ENCODE measurements at regions not wholly inside any gene's neighbourhood (a gene's known extent, or its start where the extent isn't known, plus 50 kb on each side); places are given as distances from the start of the nearest gene placed in this dataset.

GRCh38 chr18:7429831-7430230, 137.3 kb upstream of the PTPRM start:
- H3K27me3 ChIP-seq (ENCODE audit: insufficient read depth, low read length): no peaks in the 10 kb centered on the region
- H3K27ac ChIP-seq (ENCODE audit: low read depth, low read length): no peak overlapping the region
- H3K36me3 ChIP-seq (ENCODE audit: insufficient read depth, low read length): no peaks in the 10 kb centered on the region
- H3K4me3 ChIP-seq (ENCODE audit: low read length): no peak overlapping the region
- no peaks in the 10 kb centered on the region for H3K9me3 ChIP-seq (ENCODE audit: insufficient read depth, low read depth, low read length)
- no peak overlapping the region for H3K9ac ChIP-seq (ENCODE audit: low read depth, low read length)
- H3K4me1 ChIP-seq (ENCODE audit: insufficient read depth, low read length): no peaks in the 10 kb centered on the region
- 97% methylated on average over 3 of the region's 3 CpGs for WGBS

GRCh38 chr18:7436166-7436565, 130.9 kb upstream of the PTPRM start:
- Histone ChIP-seq H3K36me3 (ENCODE audit: insufficient read depth, low read length) (no peaks in the 10 kb centered on the region), H3K4me1 (ENCODE audit: insufficient read depth, low read length) (no peaks in the 10 kb centered on the region), H3K27ac (ENCODE audit: low read depth, low read length) (no peak overlapping the region), H3K9ac (ENCODE audit: low read depth, low read length) (no peak overlapping the region), H3K9me3 (ENCODE audit: insufficient read depth, low read depth, low read length) (no peaks in the 10 kb centered on the region), H3K4me3 (ENCODE audit: low read length) (no peak overlapping the region), H3K27me3 (ENCODE audit: insufficient read depth, low read length) (no peaks in the 10 kb centered on the region)
- WGBS: 95% methylated on average over 2 of the region's 2 CpGs

GRCh38 chr18:7437870-7438269, 129.2 kb upstream of the PTPRM start:
- 92% methylated on average over 3 of the region's 7 CpGs for WGBS
- Histone ChIP-seq H3K27me3 (ENCODE audit: insufficient read depth, low read length) (no peaks in the 10 kb centered on the region), H3K9me3 (ENCODE audit: insufficient read depth, low read depth, low read length) (no peaks in the 10 kb centered on the region)

DNA sequence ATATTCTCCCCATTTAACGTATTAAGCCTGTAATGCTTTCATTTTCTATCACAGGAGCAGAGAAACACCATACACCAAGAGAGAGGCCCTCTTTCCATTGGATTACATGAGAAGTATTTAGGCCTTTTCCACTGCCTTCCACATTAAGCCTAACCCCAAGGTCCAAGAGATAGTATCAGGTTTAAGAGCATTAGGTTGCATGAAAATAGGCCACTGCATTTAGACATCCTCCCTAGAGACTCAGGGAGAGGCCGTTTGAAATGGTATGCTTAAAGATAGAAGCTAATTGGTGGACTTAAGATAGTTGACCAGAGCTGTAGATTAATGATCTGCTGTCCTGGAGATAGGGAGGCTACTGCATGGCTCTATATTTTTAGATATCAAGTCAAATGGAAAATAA, 128.5 kb upstream of the PTPRM start:
- Histone ChIP-seq H3K4me1 (ENCODE audit: insufficient read depth, low read length) (no peaks in the 10 kb centered on the region), H3K36me3 (ENCODE audit: insufficient read depth, low read length) (no peaks in the 10 kb centered on the region)
- 88% methylated on average over 2 of the region's 2 CpGs for WGBS

More at GRCh38 chr18:7437870-7438269, 129.2 kb upstream of the PTPRM start:
- no peak overlapping the region for H3K4me3 ChIP-seq (ENCODE audit: low read length)
- no peaks in the 10 kb centered on the region for H3K36me3 ChIP-seq (ENCODE audit: insufficient read depth, low read length)
- no peak overlapping the region for H3K27ac ChIP-seq (ENCODE audit: low read depth, low read length)
- no peak overlapping the region for H3K9ac ChIP-seq (ENCODE audit: low read depth, low read length)
- no peaks in the 10 kb centered on the region for H3K4me1 ChIP-seq (ENCODE audit: insufficient read depth, low read length)

GRCh38 chr18:7447318-7448028, 119.6 kb upstream of the PTPRM start:
- Histone ChIP-seq H3K9ac (ENCODE audit: low read depth, low read length) (no peak overlapping the region), H3K4me1 (ENCODE audit: insufficient read depth, low read length) (peaks cover 3% of the 10 kb centered on the region; the same call in 1 of the 2 replicates), H3K36me3 (ENCODE audit: insufficient read depth, low read length) (no peaks in the 10 kb centered on the region), H3K27me3 (ENCODE audit: insufficient read depth, low read length) (no peaks in the 10 kb centered on the region), H3K4me3 (ENCODE audit: low read length) (no peak overlapping the region), H3K27ac (ENCODE audit: low read depth, low read length) (no peak overlapping the region), H3K9me3 (ENCODE audit: insufficient read depth, low read depth, low read length) (no peaks in the 10 kb centered on the region)
- 84% methylated on average over 2 of the region's 2 CpGs for WGBS

More for the DNA sequence above, 128.5 kb upstream of the PTPRM start:
- Histone ChIP-seq H3K9me3 (ENCODE audit: insufficient read depth, low read depth, low read length) (no peaks in the 10 kb centered on the region), H3K9ac (ENCODE audit: low read depth, low read length) (no peak overlapping the region), H3K27ac (ENCODE audit: low read depth, low read length) (no peak overlapping the region), H3K27me3 (ENCODE audit: insufficient read depth, low read length) (no peaks in the 10 kb centered on the region), H3K4me3 (ENCODE audit: low read length) (no peak overlapping the region)

GRCh38 chr18:7452331-7452730, 114.8 kb upstream of the PTPRM start:
- no peaks in the 10 kb centered on the region for H3K9me3 ChIP-seq (ENCODE audit: insufficient read depth, low read depth, low read length)
- no peak overlapping the region for H3K27ac ChIP-seq (ENCODE audit: low read depth, low read length)
- no peak overlapping the region for H3K9ac ChIP-seq (ENCODE audit: low read depth, low read length)
- H3K4me1 ChIP-seq (ENCODE audit: insufficient read depth, low read length): peaks cover 2% of the 10 kb centered on the region; the same call in 1 of the 2 replicates
- no peak overlapping the region for H3K4me3 ChIP-seq (ENCODE audit: low read length)
- no peaks in the 10 kb centered on the region for H3K36me3 ChIP-seq (ENCODE audit: insufficient read depth, low read length)
- H3K27me3 ChIP-seq (ENCODE audit: insufficient read depth, low read length): no peaks in the 10 kb centered on the region
- 40% methylated on average over 4 of the region's 6 CpGs for WGBS

GRCh38 chr18:7454429-7454828, 112.7 kb upstream of the PTPRM start:
- H3K27ac ChIP-seq (ENCODE audit: low read depth, low read length): no peak overlapping the region
- no peaks in the 10 kb centered on the region for H3K36me3 ChIP-seq (ENCODE audit: insufficient read depth, low read length)
- WGBS: 91% methylated on average over 6 of the region's 6 CpGs
- H3K9me3 ChIP-seq (ENCODE audit: insufficient read depth, low read depth, low read length): no peaks in the 10 kb centered on the region
- H3K4me3 ChIP-seq (ENCODE audit: low read length): no peak overlapping the region
- H3K4me1 ChIP-seq (ENCODE audit: insufficient read depth, low read length): 0 out of 2 replicates have a peak, but pooled peaks cover under 1% of the 10 kb centered on the region
- H3K27me3 ChIP-seq (ENCODE audit: insufficient read depth, low read length): no peaks in the 10 kb centered on the region
- no peak overlapping the region for H3K9ac ChIP-seq (ENCODE audit: low read depth, low read length)

DNA sequence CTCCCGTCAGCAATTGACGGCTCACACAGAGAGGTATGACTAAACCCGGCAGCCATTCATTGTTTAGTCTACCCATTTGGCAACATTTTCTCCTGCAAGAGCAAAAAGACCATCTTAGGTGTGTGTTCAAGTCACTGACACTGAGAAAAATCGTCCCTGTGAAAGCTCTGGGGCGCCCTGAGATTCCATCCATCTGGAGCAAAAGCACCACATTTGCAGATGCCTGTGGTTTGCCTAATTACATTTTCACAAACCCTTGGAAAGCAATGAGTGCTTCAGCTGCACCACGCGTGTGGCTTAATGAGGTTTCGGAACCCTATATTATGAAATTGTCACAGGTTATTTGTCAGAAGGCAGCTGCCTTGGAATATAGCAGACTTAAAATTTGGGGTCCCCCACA, 110.7 kb upstream of the PTPRM start:
- 0 out of 2 replicates have a peak, but pooled peaks cover 7% of the 10 kb centered on the region for H3K4me1 ChIP-seq (ENCODE audit: insufficient read depth, low read length)
- no peaks in the 10 kb centered on the region for H3K9me3 ChIP-seq (ENCODE audit: insufficient read depth, low read depth, low read length)
- no peak overlapping the region for H3K4me3 ChIP-seq (ENCODE audit: low read length)
- no peak overlapping the region for H3K27ac ChIP-seq (ENCODE audit: low read depth, low read length)
- no peak overlapping the region for H3K9ac ChIP-seq (ENCODE audit: low read depth, low read length)
- no peaks in the 10 kb centered on the region for H3K36me3 ChIP-seq (ENCODE audit: insufficient read depth, low read length)
- 93% methylated on average over 8 of the region's 8 CpGs for WGBS
- H3K27me3 ChIP-seq (ENCODE audit: insufficient read depth, low read length): no peaks in the 10 kb centered on the region

DNA sequence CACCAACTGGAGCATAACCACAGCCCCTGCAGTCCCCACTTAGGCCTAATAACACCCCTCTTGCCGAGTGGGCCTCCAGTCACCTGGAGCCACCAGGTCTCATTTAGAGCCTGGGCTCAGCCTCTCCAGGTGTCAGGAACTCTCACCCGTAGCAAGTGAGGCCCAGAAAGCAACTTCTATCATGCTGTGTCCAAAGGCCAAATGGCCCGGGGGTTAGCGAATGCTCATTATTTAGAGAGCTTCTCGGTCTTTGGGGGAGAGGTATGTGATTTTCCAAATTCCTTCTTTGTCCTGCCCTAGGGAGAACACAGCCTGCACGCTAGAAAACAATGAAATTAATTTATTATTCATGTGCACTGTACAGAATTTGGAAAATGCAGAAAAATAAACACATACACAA, 109.9 kb upstream of the PTPRM start:
- no peaks in the 10 kb centered on the region for H3K36me3 ChIP-seq (ENCODE audit: insufficient read depth, low read length)
- H3K4me3 ChIP-seq (ENCODE audit: low read length): no peak overlapping the region
- H3K27ac ChIP-seq (ENCODE audit: low read depth, low read length): no peak overlapping the region
- H3K27me3 ChIP-seq (ENCODE audit: insufficient read depth, low read length): no peaks in the 10 kb centered on the region
- H3K9me3 ChIP-seq (ENCODE audit: insufficient read depth, low read depth, low read length): no peaks in the 10 kb centered on the region
- 91% methylated on average over 5 of the region's 6 CpGs for WGBS
- H3K9ac ChIP-seq (ENCODE audit: low read depth, low read length): no peak overlapping the region
- H3K4me1 ChIP-seq (ENCODE audit: insufficient read depth, low read length): 0 out of 2 replicates have a peak, but pooled peaks cover 7% of the 10 kb centered on the region

- Histone ChIP-seq H3K9ac (ENCODE audit: low read depth, low read length) (no peak overlapping the region), H3K9me3 (ENCODE audit: insufficient read depth, low read depth, low read length) (no peaks in the 10 kb centered on the region), H3K4me3 (ENCODE audit: low read length) (no peak overlapping the region), H3K27ac (ENCODE audit: low read depth, low read length) (no peak overlapping the region), H3K4me1 (ENCODE audit: insufficient read depth, low read length) (0 out of 2 replicates have a peak, but pooled peaks cover 7% of the 10 kb centered on the region), H3K36me3 (ENCODE audit: insufficient read depth, low read length) (no peaks in the 10 kb centered on the region), H3K27me3 (ENCODE audit: insufficient read depth, low read length) (no peaks in the 10 kb centered on the region)
- WGBS: 92% methylated on average over 1 of the region's 1 CpG
These were observed 108.2 kb upstream of the PTPRM start for GRCh38 chr18:7458884-7459283.

DNA sequence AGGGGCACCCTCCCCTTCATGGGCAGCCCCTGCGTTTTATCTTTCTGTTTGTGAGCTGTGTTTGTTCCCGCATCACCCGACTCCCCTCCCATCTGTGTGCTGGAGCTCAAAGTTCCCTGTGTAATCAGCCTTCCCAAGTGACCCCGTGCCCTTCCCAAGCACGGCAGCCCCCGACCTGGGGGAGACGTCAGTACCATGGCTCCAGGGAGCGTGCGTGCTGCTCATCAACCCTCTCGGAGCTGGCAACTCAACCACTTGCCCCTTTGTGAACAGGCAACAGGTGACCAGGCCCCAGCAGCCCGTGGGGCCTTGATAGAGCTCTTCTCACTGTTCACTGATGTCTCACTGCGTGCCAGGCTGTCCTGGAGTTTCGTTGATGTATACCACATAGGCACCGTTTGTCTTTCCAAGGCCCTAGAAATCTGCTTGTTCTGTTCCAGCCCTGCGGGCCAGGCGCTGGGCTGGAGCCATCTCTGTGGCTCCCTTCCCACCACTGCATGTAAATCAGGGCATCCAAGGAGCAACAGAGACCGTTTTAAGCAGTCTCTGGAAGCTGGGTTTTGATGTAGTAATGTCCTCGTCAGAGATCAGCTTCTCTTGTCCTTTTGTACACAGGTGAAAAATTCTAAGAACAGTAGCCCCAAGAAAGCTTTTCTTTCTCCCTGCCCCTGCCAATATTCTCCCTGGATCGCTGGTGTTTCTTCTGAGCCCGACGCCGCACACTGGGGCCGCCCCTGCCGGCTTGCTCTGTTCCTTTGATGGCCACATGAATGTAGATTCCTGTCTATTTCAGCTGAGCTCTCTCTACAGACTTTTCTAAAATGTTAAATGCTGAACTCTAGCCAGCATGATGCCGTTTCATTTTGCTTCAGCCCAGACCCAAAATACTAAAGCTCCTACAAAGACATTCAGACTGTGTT, 107.0 kb upstream of the PTPRM start:
- no peaks in the 10 kb centered on the region for H3K36me3 ChIP-seq (ENCODE audit: insufficient read depth, low read length)
- no peak overlapping the region for H3K9ac ChIP-seq (ENCODE audit: low read depth, low read length)
- H3K27me3 ChIP-seq (ENCODE audit: insufficient read depth, low read length): no peaks in the 10 kb centered on the region
- H3K9me3 ChIP-seq (ENCODE audit: insufficient read depth, low read depth, low read length): no peaks in the 10 kb centered on the region
- H3K4me3 ChIP-seq (ENCODE audit: low read length): no peak overlapping the region
- H3K4me1 ChIP-seq (ENCODE audit: insufficient read depth, low read length): 0 out of 2 replicates have a peak, but pooled peaks cover 7% of the 10 kb centered on the region
- H3K27ac ChIP-seq (ENCODE audit: low read depth, low read length): no peak overlapping the region
- WGBS: 88% methylated on average over 25 of the region's 25 CpGs

Data from HUES64 (cell line).